ENCODE measurements at regions not wholly inside any gene's neighbourhood (a gene's known extent, or its start where the extent isn't known, plus 50 kb on each side); places are given as distances from the start of the nearest gene placed in this dataset.
"Not testable (repeated sequence)": the region's sequence is repeated elsewhere in the genome, so short reads cannot be mapped to it uniquely, and the experiment has no call there.

GRCh38 chr20:51169813-51170212 is 146.9 kb upstream of the KCNG1 start:
- in situ Hi-C loops (cut with HindIII; ENCODE audit: low sequenced_read_pairs) = no loop called here

GRCh38 chr20:51167911-51168310 is 145.0 kb upstream of the KCNG1 start:
- in situ Hi-C loops (cut with HindIII; ENCODE audit: low sequenced_read_pairs) = not testable (repeated sequence)

GRCh38 chr20:51166489-51166888 is 143.6 kb upstream of the KCNG1 start:
- in situ Hi-C loops (cut with HindIII; ENCODE audit: low sequenced_read_pairs) = no loop called here

GRCh38 chr20:51165131-51165530 is 142.2 kb upstream of the KCNG1 start:
- in situ Hi-C loops (cut with HindIII; ENCODE audit: low sequenced_read_pairs) = no loop called here

GRCh38 chr20:51164731-51165130 is 141.8 kb upstream of the KCNG1 start:
- in situ Hi-C loops (cut with HindIII; ENCODE audit: low sequenced_read_pairs) = no loop called here

GRCh38 chr20:51163996-51164600 is 141.2 kb upstream of the KCNG1 start:
- in situ Hi-C loops (cut with HindIII; ENCODE audit: low sequenced_read_pairs) = no loop called here

- in situ Hi-C loops (cut with HindIII; ENCODE audit: low sequenced_read_pairs) = no loop called here
These were observed 139.1 kb upstream of the KCNG1 start for GRCh38 chr20:51162015-51162414.

GRCh38 chr20:51160821-51161220 is 137.9 kb upstream of the KCNG1 start:
- in situ Hi-C loops (cut with HindIII; ENCODE audit: low sequenced_read_pairs) = no loop called here

- in situ Hi-C loops (cut with HindIII; ENCODE audit: low sequenced_read_pairs) = no loop called here
These were observed 137.1 kb upstream of the KCNG1 start for GRCh38 chr20:51159981-51160380.

- in situ Hi-C loops (cut with HindIII; ENCODE audit: low sequenced_read_pairs) = no loop called here
These were observed 136.4 kb upstream of the KCNG1 start for GRCh38 chr20:51159303-51159702.

GRCh38 chr20:51158226-51158625 is 135.3 kb upstream of the KCNG1 start:
- in situ Hi-C loops (cut with HindIII; ENCODE audit: low sequenced_read_pairs) = no loop called here

GRCh38 chr20:51156041-51156982 is 133.4 kb upstream of the KCNG1 start:
- in situ Hi-C loops (cut with HindIII; ENCODE audit: low sequenced_read_pairs) = no loop called here

GRCh38 chr20:51154708-51155690 is 132.1 kb upstream of the KCNG1 start:
- in situ Hi-C loops (cut with HindIII; ENCODE audit: low sequenced_read_pairs) = no loop called here

- in situ Hi-C loops (cut with HindIII; ENCODE audit: low sequenced_read_pairs) = no loop called here
These were observed 131.2 kb upstream of the KCNG1 start for GRCh38 chr20:51153867-51154707.

- in situ Hi-C loops (cut with HindIII; ENCODE audit: low sequenced_read_pairs) = no loop called here
These were observed 126.0 kb upstream of the KCNG1 start for GRCh38 chr20:51148941-51149340.

GRCh38 chr20:51144476-51144875 is 121.6 kb upstream of the KCNG1 start:
- in situ Hi-C loops (cut with HindIII; ENCODE audit: low sequenced_read_pairs) = no loop called here

- in situ Hi-C loops (cut with HindIII; ENCODE audit: low sequenced_read_pairs) = no loop called here
These were observed 120.7 kb upstream of the KCNG1 start for GRCh38 chr20:51143652-51144051.

GRCh38 chr20:51142448-51142847 is 119.5 kb upstream of the KCNG1 start:
- in situ Hi-C loops (cut with HindIII; ENCODE audit: low sequenced_read_pairs) = no loop called here

GRCh38 chr20:51140671-51141070 is 117.8 kb upstream of the KCNG1 start:
- in situ Hi-C loops (cut with HindIII; ENCODE audit: low sequenced_read_pairs) = no loop called here

GRCh38 chr20:51139891-51140290 is 117.0 kb upstream of the KCNG1 start:
- in situ Hi-C loops (cut with HindIII; ENCODE audit: low sequenced_read_pairs) = no loop called here

Data from DLD1 (cell line).